HFFc6 (cell line): ENCODE measurements at regions not wholly inside any gene's neighbourhood (a gene's known extent, or its start where the extent isn't known, plus 50 kb on each side); places are given as distances from the start of the nearest gene placed in this dataset.

Experiments used
- DNase-seq: peaks from one replicate; pipeline ENCODE4 v3.0.0-alpha.2; 2018
- H3K27ac Mint-ChIP-seq: 2 replicates; pipeline ENCODE4 v1.8.0; 2020; ENCODE audit warnings: mild to moderate bottlenecking, mixed read lengths
- H3K27me3 Mint-ChIP-seq: 2 replicates; pipeline ENCODE4 v1.8.0; 2021; ENCODE audit warnings: mild to moderate bottlenecking, moderate library complexity, mixed read lengths; ENCODE audit not compliant: insufficient read depth
- H3K36me3 Mint-ChIP-seq: 2 replicates; pipeline ENCODE4 v1.8.0; 2021; ENCODE audit warnings: low read depth, mixed read lengths
- H3K4me1 Mint-ChIP-seq: 2 replicates; pipeline ENCODE4 v1.8.0; 2020; ENCODE audit warnings: low read depth, mixed read lengths
- H3K4me3 Mint-ChIP-seq: 2 replicates; pipeline ENCODE4 v1.8.0; 2020; ENCODE audit warnings: mild to moderate bottlenecking, moderate library complexity, mixed read lengths
- H3K9me3 Mint-ChIP-seq: 2 replicates; pipeline ENCODE4 v1.8.0; 2020; ENCODE audit warnings: mild to moderate bottlenecking, mixed read lengths
- TF ChIP-seq, protein P1 (sequence below): fragments of 200-600 bp; sonication (generic); IDR thresholded peaks from 2 replicates; pipeline ENCODE4 v1.5.0; 2021; ENCODE audit warnings: antibody characterized with exemption, mild to moderate bottlenecking

DNA sequence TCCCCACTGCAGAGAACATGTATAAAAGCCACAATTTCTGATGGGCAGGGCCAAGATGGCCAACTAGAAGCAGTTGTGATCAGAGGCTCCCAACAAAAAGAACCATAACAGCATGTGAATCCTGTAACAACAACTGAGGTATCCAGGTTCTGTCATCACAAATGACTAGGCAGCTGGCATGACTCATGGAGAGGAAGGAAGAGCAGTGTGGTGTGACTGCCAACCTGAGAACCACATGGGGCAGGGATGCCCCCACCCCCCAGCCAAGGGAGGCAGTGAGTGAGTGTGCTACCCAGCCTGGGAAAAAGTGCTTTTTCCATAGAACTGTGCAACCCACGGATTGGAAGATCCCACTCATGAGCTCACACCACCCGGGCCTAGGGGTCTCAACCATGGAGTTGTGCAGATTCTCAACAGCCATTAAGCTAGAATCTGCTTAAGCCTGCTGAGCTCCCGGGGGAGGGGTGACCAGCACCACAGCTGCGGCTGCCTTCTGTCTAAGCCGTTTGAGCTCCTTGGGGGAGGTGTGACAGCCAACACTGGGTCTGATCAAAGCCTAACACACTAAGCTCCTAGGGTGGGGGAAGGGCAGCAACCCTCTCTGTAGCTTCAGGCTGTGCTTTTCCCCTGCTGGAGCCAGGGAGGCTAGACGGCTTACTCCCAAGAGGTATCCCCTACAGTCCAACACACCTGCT lies 80.1 kb upstream of the DMAC1 start:
- Mint-ChIP-seq H3K4me1 (no peaks in the 10 kb centered on the region), H3K27ac (no peak overlapping the region), H3K27me3 (no peaks in the 10 kb centered on the region), H3K4me3 (no peak overlapping the region), H3K9me3 (peaks cover 32% of the 10 kb centered on the region), H3K36me3 (no peaks in the 10 kb centered on the region)
- TF ChIP-seq, protein P1, sequence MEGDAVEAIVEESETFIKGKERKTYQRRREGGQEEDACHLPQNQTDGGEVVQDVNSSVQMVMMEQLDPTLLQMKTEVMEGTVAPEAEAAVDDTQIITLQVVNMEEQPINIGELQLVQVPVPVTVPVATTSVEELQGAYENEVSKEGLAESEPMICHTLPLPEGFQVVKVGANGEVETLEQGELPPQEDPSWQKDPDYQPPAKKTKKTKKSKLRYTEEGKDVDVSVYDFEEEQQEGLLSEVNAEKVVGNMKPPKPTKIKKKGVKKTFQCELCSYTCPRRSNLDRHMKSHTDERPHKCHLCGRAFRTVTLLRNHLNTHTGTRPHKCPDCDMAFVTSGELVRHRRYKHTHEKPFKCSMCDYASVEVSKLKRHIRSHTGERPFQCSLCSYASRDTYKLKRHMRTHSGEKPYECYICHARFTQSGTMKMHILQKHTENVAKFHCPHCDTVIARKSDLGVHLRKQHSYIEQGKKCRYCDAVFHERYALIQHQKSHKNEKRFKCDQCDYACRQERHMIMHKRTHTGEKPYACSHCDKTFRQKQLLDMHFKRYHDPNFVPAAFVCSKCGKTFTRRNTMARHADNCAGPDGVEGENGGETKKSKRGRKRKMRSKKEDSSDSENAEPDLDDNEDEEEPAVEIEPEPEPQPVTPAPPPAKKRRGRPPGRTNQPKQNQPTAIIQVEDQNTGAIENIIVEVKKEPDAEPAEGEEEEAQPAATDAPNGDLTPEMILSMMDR = no peak
- no peak for DNase-seq

DNA sequence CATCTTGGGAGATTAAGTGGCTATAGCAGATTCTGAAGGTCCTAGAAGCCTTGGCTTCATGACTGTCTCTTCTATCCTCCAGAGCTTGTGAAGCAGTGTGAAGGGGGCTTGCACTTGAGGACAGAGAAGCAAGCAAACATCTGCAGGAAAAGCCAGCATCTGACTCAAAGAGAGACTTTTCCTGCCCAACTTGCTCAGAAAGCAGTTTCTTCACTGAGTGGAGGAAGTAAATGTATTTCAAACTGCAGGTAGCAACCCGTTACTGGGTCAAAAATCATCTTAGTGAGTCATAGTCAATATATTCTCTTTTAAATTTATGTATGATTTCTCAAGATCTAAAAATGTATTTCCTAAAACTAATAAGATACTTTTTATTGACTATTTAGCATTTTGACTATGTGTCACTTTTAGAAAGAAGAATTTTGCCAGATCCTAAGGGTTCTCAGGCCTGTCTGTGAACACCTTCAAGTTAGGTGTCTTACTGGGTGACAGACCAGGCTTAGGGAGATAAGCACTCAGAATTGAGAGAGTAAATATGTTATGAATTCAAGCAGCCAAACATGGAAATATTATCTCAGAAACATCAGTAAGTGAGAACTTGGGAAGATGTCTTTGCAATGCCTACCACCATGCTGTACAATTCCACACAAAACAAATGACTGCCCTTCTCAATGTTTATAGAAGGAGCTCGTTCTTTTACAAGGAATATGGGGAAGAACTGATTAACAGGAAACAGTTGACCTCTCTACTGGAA lies 72.6 kb upstream of the DMAC1 start:
- Mint-ChIP-seq H3K27me3 (no peaks in the 10 kb centered on the region), H3K27ac (no peak overlapping the region), H3K9me3 (peaks cover 10% of the 10 kb centered on the region), H3K4me1 (no peaks in the 10 kb centered on the region), H3K4me3 (no peak overlapping the region), H3K36me3 (no peaks in the 10 kb centered on the region)
- TF ChIP-seq, protein P1 = no peak
- DNase-seq = no peak

DNA sequence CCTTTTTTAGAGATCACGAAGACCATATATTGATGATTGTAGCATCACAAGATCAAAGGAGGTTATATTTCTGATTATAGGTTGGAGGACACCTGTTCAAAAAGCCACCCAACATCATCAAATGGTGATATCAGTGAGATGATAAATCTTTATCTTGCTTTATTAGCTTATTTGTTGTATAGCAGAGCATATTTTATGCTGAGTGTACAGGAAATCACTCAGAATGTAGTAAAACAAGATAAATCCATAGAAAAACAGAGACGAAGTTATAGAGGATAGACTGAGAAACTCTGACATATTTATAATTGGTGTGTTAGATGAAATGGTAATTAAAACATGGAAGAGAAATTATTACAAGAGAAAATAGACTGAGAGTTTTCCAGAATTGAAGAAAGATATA lies 69.8 kb upstream of the DMAC1 start:
- TF ChIP-seq, protein P1 = no peak
- no peaks in the 10 kb centered on the region for H3K27me3 Mint-ChIP-seq
- H3K36me3 Mint-ChIP-seq = no peaks in the 10 kb centered on the region

DNA sequence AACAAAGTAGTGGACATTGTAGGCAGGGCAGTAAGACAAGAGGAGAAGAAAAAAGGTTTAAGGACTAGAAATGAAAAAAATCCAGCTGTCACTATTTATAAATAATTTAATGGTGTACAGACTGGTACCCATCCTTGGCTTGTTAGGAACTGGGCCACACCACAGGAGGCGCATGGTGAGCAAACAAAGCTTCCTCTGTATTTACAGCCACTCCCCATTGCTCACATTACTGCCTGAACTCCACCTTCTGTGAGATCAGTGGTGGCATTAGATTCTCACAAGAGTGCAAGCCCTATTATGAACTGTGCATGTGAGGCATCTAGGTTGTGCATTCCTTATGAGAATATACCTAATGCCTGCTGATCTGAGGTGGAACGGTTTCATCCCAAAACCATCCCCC lies 62.6 kb upstream of the DMAC1 start:
- no peaks in the 10 kb centered on the region for H3K27me3 Mint-ChIP-seq
- TF ChIP-seq, protein P1 = no peak

More for the DNA sequence above, 69.8 kb upstream of the DMAC1 start:
- H3K4me1 Mint-ChIP-seq = no peaks in the 10 kb centered on the region
- H3K9me3 Mint-ChIP-seq = peaks cover 3% of the 10 kb centered on the region; the same call in 1 of the 2 replicates
- no peak overlapping the region for H3K27ac Mint-ChIP-seq
- H3K4me3 Mint-ChIP-seq = no peak overlapping the region
- no peak for DNase-seq

DNA sequence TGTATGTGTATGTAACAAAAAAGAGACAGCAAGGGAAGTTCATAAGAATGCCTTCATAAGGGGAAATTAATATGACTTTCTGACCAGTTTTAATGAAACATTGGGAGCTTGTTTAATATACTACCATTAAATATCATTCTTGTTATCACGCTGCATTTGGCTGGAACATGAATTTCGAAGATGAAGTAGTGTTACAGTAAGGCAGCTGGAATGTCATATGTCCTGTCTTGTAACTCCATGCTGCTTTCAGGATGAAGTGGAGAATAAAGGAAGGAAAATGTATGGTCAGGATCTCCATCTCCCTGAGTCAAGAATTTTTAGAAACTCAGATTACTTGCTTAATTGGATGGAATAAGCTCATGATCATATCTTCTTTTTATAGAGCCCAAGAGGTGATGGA lies 61.5 kb upstream of the DMAC1 start:
- Mint-ChIP-seq H3K4me3 (no peak overlapping the region), H3K27me3 (peaks cover 1% of the 10 kb centered on the region; the same call in 1 of the 2 replicates), H3K4me1 (no peaks in the 10 kb centered on the region), H3K36me3 (no peaks in the 10 kb centered on the region), H3K27ac (no peak overlapping the region), H3K9me3 (peaks cover 14% of the 10 kb centered on the region)
- no peak for DNase-seq
- TF ChIP-seq, protein P1 = no peak

More for the DNA sequence above, 62.6 kb upstream of the DMAC1 start:
- Mint-ChIP-seq H3K27ac (no peak overlapping the region), H3K36me3 (no peaks in the 10 kb centered on the region), H3K4me1 (no peaks in the 10 kb centered on the region), H3K9me3 (peaks cover 14% of the 10 kb centered on the region), H3K4me3 (no peak overlapping the region)
- DNase-seq = no peak
